PC-3 (cell line): ENCODE measurements at regions not wholly inside any gene's neighbourhood (a gene's known extent, or its start where the extent isn't known, plus 50 kb on each side); places are given as distances from the start of the nearest gene placed in this dataset.
A peak's percentile ranks its signal among the peaks of the same experiment; 100 is the strongest.

Source experiments
- ATAC-seq: fragments of 200-7000 bp; cut with Tn5 transposase; 2 replicates; pipeline ENCODE4 v1.9.1; 2020; ENCODE audit warnings: mild to moderate bottlenecking, moderate library complexity
- BruUV-seq: library from RNA; stranded (reverse); fragments of 400-500 nt; replicated peaks from 2 replicates; lab custom pipeline; 2021; lab: Mats Ljungman, UMichigan
- CTCF ChIA-PET: fragments of 300-600 bp; sonication (Branson Sonifier 250); formaldehyde crosslinking; loops from one replicate; lab custom pipeline; 2022; ENCODE audit warnings: antibody characterized with exemption; lab: Charles Lee
- POLR2A ChIA-PET: fragments of 300-600 bp; sonication (Branson Sonifier 250); formaldehyde crosslinking; loops from one replicate; lab custom pipeline; 2022; ENCODE audit warnings: antibody characterized with exemption; ENCODE audit not compliant: unreplicated experiment; lab: Charles Lee
- DNase-seq: peaks from one replicate; pipeline ENCODE4 v3.0.0-alpha.2; 2015
- H2AFZ ChIP-seq: fragments of 300-600 bp; sonication (generic); 2 replicates; pipeline ENCODE4 v1.6.0; 2016; ENCODE audit warnings: antibody characterized with exemption, low read length
- H3F3A ChIP-seq: fragments of 300-600 bp; sonication (generic); one replicate; pipeline ENCODE4 v1.6.0; 2017; ENCODE audit warnings: antibody characterized with exemption, low read length, control low read depth, mild to moderate bottlenecking; ENCODE audit not compliant: unreplicated experiment
- H3K27ac ChIP-seq: fragments of 300-600 bp; sonication (generic); 2 replicates; pipeline ENCODE4 v1.5.1; 2016; ENCODE audit warnings: mild to moderate bottlenecking, low read length
- H3K27me3 ChIP-seq: fragments of 300-600 bp; sonication (generic); 2 replicates; pipeline ENCODE4 v1.6.1; 2016; ENCODE audit warnings: low read length, mixed read lengths
- H3K36me3 ChIP-seq: fragments of 300-600 bp; sonication (generic); 2 replicates; pipeline ENCODE4 v1.6.1; 2016; ENCODE audit warnings: low read depth, mixed run types, low read length, mixed read lengths
- H3K4me1 ChIP-seq: fragments of 300-600 bp; sonication (generic); 2 replicates; pipeline ENCODE4 v1.5.1; 2016; ENCODE audit warnings: low read length; ENCODE audit not compliant: insufficient read depth
- H3K4me2 ChIP-seq: fragments of 300-600 bp; sonication (generic); 2 replicates; pipeline ENCODE4 v1.6.0; 2016; ENCODE audit warnings: low read length
- H3K4me3 ChIP-seq: fragments of 300-600 bp; sonication (generic); 2 replicates; pipeline ENCODE4 v1.5.1; 2016; ENCODE audit warnings: mild to moderate bottlenecking, low read length, mixed read lengths
- H3K79me2 ChIP-seq: fragments of 300-600 bp; sonication (generic); 2 replicates; pipeline ENCODE4 v1.6.1; 2017; ENCODE audit warnings: low read length, mixed read lengths
- H3K9ac ChIP-seq: fragments of 300-600 bp; sonication (generic); 2 replicates; pipeline ENCODE4 v1.6.0; 2016; ENCODE audit warnings: mild to moderate bottlenecking, low read length
- H3K9me2 ChIP-seq: fragments of 300-600 bp; sonication (generic); replicated peaks from 2 replicates; pipeline ENCODE4 v1.6.1; 2016; ENCODE audit warnings: mixed run types, low read length, mixed read lengths
- H3K9me3 ChIP-seq: fragments of 300-600 bp; sonication (generic); 2 replicates; pipeline ENCODE4 v1.6.1; 2016; ENCODE audit warnings: low read length, mixed read lengths
- H4K20me1 ChIP-seq: fragments of 300-600 bp; sonication (generic); 2 replicates; pipeline ENCODE4 v1.6.1; 2016; ENCODE audit warnings: low read length, mixed read lengths
- CTCF ChIP-seq: fragments of 300-600 bp; sonication (generic); conservative IDR thresholded peaks from 2 replicates; pipeline ENCODE4 v1.5.1; 2017; ENCODE audit warnings: antibody characterized with exemption, low read depth, mild to moderate bottlenecking, low read length
- EZH2 ChIP-seq: fragments of 300-600 bp; sonication (generic); IDR thresholded peaks from one replicate; pipeline ENCODE4 v1.6.1; 2017; ENCODE audit warnings: antibody characterized with exemption, mild to moderate bottlenecking, low read length; ENCODE audit not compliant: unreplicated experiment
- EZH2phosphoT487 ChIP-seq: fragments of 300-600 bp; sonication (generic); IDR thresholded peaks from 2 replicates; pipeline ENCODE4 v1.6.1; 2018; ENCODE audit warnings: mild to moderate bottlenecking, antibody characterized with exemption, low read length, borderline replicate concordance
- intact Hi-C: fragments of 100-400 bp; cut with micrococcal nuclease; formaldehyde crosslinking; loops from 2 replicates; pipeline ENCODE4 v1.9.0; 2023

- no peaks in the 10 kb centered on the region for H3K36me3 ChIP-seq
- H3K27ac ChIP-seq, result no peak overlapping the region
- ATAC-seq (no peak), DNase-seq (no peak)
- H2AFZ ChIP-seq, result no peak overlapping the region
- H4K20me1 ChIP-seq, result no peaks in the 10 kb centered on the region
- H3K4me1 ChIP-seq, result peaks cover 2% of the 10 kb centered on the region; the same call in 1 of the 2 replicates
- TF ChIP-seq EZH2, result no peak
- no peak for TF ChIP-seq CTCF
- no peak for TF ChIP-seq EZH2phosphoT487
- intact Hi-C loops, result no loop called here
- H3K27me3 ChIP-seq, result no peaks in the 10 kb centered on the region
- H3K4me2 ChIP-seq, result no peak overlapping the region
- H3K4me3 ChIP-seq, result no peak overlapping the region
- no peaks in the 10 kb centered on the region for H3K79me2 ChIP-seq
- no peaks in the 10 kb centered on the region for H3F3A ChIP-seq
- H3K9ac ChIP-seq, result no peak overlapping the region
- no peaks in the 10 kb centered on the region for H3K9me3 ChIP-seq
- BruUV-seq, result no TSS peak
- CTCF ChIA-PET, result no interaction called here
- no peaks in the 10 kb centered on the region for H3K9me2 ChIP-seq
- POLR2A ChIA-PET, result no interaction called here
Observed at GRCh38 chr1:82390627-82391026, 589.9 kb downstream of the ADGRL2 start.

- Histone ChIP-seq H3K9me3 (no peaks in the 10 kb centered on the region), H4K20me1 (no peaks in the 10 kb centered on the region), H3K4me2 (no peak overlapping the region), H3K36me3 (no peaks in the 10 kb centered on the region), H3F3A (no peaks in the 10 kb centered on the region), H3K9ac (no peak overlapping the region), H3K27me3 (no peaks in the 10 kb centered on the region), H3K9me2 (no peaks in the 10 kb centered on the region), H3K4me1 (peaks cover 2% of the 10 kb centered on the region; the same call in 1 of the 2 replicates), H3K27ac (no peak overlapping the region), H3K4me3 (no peak overlapping the region), H2AFZ (no peak overlapping the region), H3K79me2 (no peaks in the 10 kb centered on the region)
- TF ChIP-seq EZH2, result no peak
- ATAC-seq (no peak), DNase-seq (peak; percentile 78)
- CTCF ChIA-PET, result no interaction called here
- BruUV-seq, result no TSS peak
- intact Hi-C loops, result no loop called here
- POLR2A ChIA-PET, result no interaction called here
Observed at GRCh38 chr1:82388679-82389078, 587.9 kb downstream of the ADGRL2 start.

GRCh38 chr1:82387012-82387366 lies 586.3 kb downstream of the ADGRL2 start:
- POLR2A ChIA-PET, result no interaction called here
- no peak overlapping the region for H3K4me2 ChIP-seq
- ATAC-seq (no peak), DNase-seq (no peak)
- no peak overlapping the region for H3K27ac ChIP-seq
- no peaks in the 10 kb centered on the region for H3K4me1 ChIP-seq
- no peaks in the 10 kb centered on the region for H3K79me2 ChIP-seq
- H3K9me3 ChIP-seq, result no peaks in the 10 kb centered on the region
- CTCF ChIA-PET, result no interaction called here
- no peaks in the 10 kb centered on the region for H3K36me3 ChIP-seq
- no peak overlapping the region for H2AFZ ChIP-seq
- BruUV-seq, result no TSS peak
- no peak overlapping the region for H3K9ac ChIP-seq
- H3K27me3 ChIP-seq, result no peaks in the 10 kb centered on the region
- H3F3A ChIP-seq, result no peaks in the 10 kb centered on the region
- H3K4me3 ChIP-seq, result no peak overlapping the region
- TF ChIP-seq EZH2phosphoT487, result no peak
- no peak for TF ChIP-seq CTCF
- no peak for TF ChIP-seq EZH2
- intact Hi-C loops, result no loop called here
- H4K20me1 ChIP-seq, result no peaks in the 10 kb centered on the region
- no peaks in the 10 kb centered on the region for H3K9me2 ChIP-seq
